Activated CD4-positive, CD25-positive, alpha-beta regulatory T cell treated with anti-CD3 and anti-CD28 coated beads, Interleukin-2, amount 50 U/mL, for 24 hours (primary cell): ENCODE measurements at regions not wholly inside any gene's neighbourhood (a gene's known extent, or its start where the extent isn't known, plus 50 kb on each side); places are given as distances from the start of the nearest gene placed in this dataset.

ENCODE experiments used
- ATAC-seq, 2 donors: fragments of 150-1000 bp; cut with Tn5 transposase; one replicate each; pipeline ENCODE4 v1.10.0; 2021; ENCODE audit warnings: mild to moderate bottlenecking in 1 of 2, moderate library complexity in 1 of 2

- no peak for ATAC-seq
These were observed 52.5 kb upstream of the UNC5B start for GRCh38 chr10:71159892-71160291.

- ATAC-seq, result no peak
These were observed 50.9 kb upstream of the UNC5B start for GRCh38 chr10:71161425-71161824.
